HepG2 (cell line): ENCODE measurements at regions not wholly inside any gene's neighbourhood (a gene's known extent, or its start where the extent isn't known, plus 50 kb on each side); places are given as distances from the start of the nearest gene placed in this dataset.

ENCODE experiments used
- CTCF ChIP-seq: sonication (generic); formaldehyde crosslinking; IDR thresholded peaks from 2 replicates; pipeline ENCODE4 v1.5.0; 2020; ENCODE audit warnings: mild to moderate bottlenecking, missing genetic modification reagents, moderate library complexity
- EP300 ChIP-seq, 3 experiments: sonication (generic) in 1 of 3; formaldehyde crosslinking in 1 of 3; IDR thresholded peaks; 2 replicates each; pipeline versions ENCODE4 v1.5.1 to v1.6.1; 2011 to 2020; ENCODE audit warnings: low read depth in 2 of 3, low read length in 2 of 3, borderline replicate concordance in 1 of 3, improper control_type of control experiment in 1 of 3, mild to moderate bottlenecking in 1 of 3, missing genetic modification reagents in 1 of 3, moderate library complexity in 1 of 3
- EZH2 ChIP-seq: conservative IDR thresholded peaks from 2 replicates; pipeline ENCODE4 v1.6.1; 2012; ENCODE audit warnings: mild to moderate bottlenecking, low read depth, low read length, moderate library complexity
- JUND ChIP-seq: sonication (generic); formaldehyde crosslinking; IDR thresholded peaks from 2 replicates; pipeline ENCODE4 v1.8.0; 2022; ENCODE audit warnings: mild to moderate bottlenecking, missing genetic modification reagents
- NFE2L1 ChIP-seq: sonication (generic); formaldehyde crosslinking; IDR thresholded peaks from 2 replicates; pipeline ENCODE4 v1.4.0; 2020; ENCODE audit warnings: missing genetic modification reagents, mild to moderate bottlenecking, borderline replicate concordance
- TBX2 ChIP-seq: sonication (generic); formaldehyde crosslinking; IDR thresholded peaks from 2 replicates; pipeline ENCODE4 v1.5.0; 2020; ENCODE audit warnings: missing genetic modification reagents, mild to moderate bottlenecking, borderline replicate concordance
- TCF7L2 ChIP-seq: IDR thresholded peaks from 2 replicates; pipeline ENCODE4 v1.6.1; 2011; ENCODE audit warnings: mild to moderate bottlenecking, low read depth, low read length, moderate library complexity
- ZBTB20 ChIP-seq: sonication (generic); formaldehyde crosslinking; IDR thresholded peaks from 2 replicates; pipeline ENCODE4 v1.8.1; 2023; ENCODE audit warnings: missing genetic modification reagents, low read depth, mild to moderate bottlenecking, borderline replicate concordance
- ZNF263 ChIP-seq: sonication (generic); formaldehyde crosslinking; IDR thresholded peaks from 2 replicates; pipeline ENCODE4 v1.4.0; 2020; ENCODE audit warnings: missing genetic modification reagents
- ZNF792 ChIP-seq: IDR thresholded peaks from 2 replicates; pipeline ENCODE4 v1.6.1; 2016

GRCh38 chr2:41827354-41827971 is 220.4 kb upstream of the PKDCC start:
- TF ChIP-seq CTCF (CRISPR knock-in tag) (no peak), JUND (CRISPR knock-in tag) (no peak), TBX2 (CRISPR knock-in tag) (no peak), ZNF263 (no peak), EP300 (IDR thresholded peaks at IDR 0.05; ENCODE audit: low read depth in 2 of 2, low read length in 2 of 2) (no peak), EP300 (CRISPR knock-in tag; IDR thresholded peaks at IDR 0.05; ENCODE audit: borderline replicate concordance) (no peak), ZBTB20 (peak; percentile 59; the same call in 1 of the 2 replicates), TCF7L2 (no peak), ZNF792 (CRISPR knock-in tag) (no peak), NFE2L1 (CRISPR knock-in tag) (no peak), EZH2 (no peak)
